ENCODE measurements at regions not wholly inside any gene's neighbourhood (a gene's known extent, or its start where the extent isn't known, plus 50 kb on each side); places are given as distances from the start of the nearest gene placed in this dataset.

DNA sequence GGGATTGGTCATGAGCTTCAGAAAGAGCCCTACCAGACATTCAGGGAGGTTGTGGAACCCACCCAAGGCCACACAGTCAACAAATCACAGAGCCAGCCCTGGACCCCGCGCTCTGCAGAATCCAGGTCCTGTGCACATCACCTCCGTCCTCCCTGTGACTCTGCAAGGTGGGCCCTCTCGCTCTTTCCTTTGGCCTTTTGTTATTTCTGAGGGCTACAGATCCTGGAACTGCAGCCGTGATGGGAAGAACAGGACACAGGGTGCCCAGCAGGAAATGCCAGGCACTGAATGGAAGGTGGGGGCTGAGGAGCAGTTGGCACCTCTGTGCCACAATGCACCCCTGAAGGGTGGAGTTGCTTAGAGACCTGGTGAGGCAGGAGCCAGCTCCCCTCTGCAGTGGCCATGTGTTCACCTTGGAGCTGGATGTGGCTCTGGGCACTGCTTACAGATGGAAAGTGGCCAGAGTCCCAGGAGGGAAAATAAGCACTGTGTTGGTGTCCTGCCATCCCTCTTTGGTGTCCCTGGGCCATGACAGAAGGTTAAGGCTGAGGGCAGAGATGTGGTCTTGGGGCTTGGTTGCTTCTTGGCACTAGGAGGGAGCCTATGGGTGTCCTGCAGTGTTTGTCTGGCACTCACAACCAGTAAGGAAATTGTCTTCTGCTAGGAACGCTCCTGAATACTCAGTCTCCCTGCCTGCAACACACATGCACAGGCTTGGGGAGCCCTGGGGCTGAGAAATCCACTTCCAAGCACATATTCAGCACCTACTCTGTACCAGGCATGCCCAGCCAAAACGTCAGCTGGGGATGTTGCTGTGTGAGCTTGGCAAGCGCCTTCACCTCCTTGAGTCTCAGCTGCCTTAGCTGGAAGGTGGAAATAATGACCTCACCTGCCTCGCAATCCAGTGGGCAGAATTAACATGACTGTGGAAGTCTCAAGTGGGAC lies 98.0 kb upstream of the SLC6A6 start:
- FAIRE-seq, result no peak
- no peak for DNase-seq (ENCODE audit: extremely low spot score, insufficient read length, low read depth)

DNA sequence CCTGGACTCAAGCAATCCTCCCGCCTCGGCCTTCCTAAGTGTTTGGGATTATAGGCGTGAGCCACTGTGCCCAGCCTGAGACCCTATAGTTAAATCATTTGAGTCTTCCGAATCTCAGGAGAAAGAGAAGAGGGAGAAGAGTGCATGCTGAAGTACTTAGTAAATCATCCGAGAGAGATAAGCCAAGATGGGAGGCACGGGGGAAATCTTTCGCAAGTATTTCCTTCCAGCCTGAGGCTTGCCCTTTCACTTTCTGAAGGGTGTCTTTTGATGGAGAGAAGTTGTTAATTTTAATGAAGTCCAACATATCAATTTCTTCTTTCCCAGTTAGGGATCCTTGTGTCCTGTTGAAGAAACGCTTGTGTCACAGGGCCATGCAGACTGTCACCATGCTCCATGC lies 97.1 kb upstream of the SLC6A6 start:
- no peak for DNase-seq (ENCODE audit: extremely low spot score, insufficient read length, low read depth)

GRCh38 chr3:14306142-14306541 lies 96.3 kb upstream of the SLC6A6 start:
- FAIRE-seq (no peak), DNase-seq (ENCODE audit: extremely low spot score, insufficient read length, low read depth) (no peak)

More for the DNA sequence above, 97.1 kb upstream of the SLC6A6 start:
- no peak for FAIRE-seq

GRCh38 chr3:14307656-14308302 lies 94.6 kb upstream of the SLC6A6 start:
- no peak for DNase-seq (ENCODE audit: extremely low spot score, insufficient read length, low read depth)
- no peak for FAIRE-seq

DNA sequence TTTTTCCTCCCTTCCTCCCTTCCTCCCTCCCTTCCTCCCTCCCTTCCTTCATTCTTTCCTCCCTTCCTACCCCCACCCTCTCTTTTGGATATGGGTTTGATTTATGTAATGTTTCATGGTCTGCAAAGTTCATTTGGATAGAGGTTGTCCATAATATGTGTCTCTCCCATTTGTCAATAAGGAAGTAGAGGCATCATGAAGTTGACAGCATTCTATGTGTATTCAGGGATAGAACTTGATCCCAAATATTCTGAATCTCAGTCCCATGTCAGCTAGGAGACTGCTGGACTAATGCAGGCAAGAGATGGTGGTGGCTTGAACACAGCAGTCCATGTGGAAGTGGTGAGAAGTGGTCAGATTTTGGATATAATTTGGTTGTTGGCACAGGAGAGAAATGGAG lies 90.7 kb upstream of the SLC6A6 start:
- no peak for FAIRE-seq
- no peak for DNase-seq (ENCODE audit: extremely low spot score, insufficient read length, low read depth)

DNA sequence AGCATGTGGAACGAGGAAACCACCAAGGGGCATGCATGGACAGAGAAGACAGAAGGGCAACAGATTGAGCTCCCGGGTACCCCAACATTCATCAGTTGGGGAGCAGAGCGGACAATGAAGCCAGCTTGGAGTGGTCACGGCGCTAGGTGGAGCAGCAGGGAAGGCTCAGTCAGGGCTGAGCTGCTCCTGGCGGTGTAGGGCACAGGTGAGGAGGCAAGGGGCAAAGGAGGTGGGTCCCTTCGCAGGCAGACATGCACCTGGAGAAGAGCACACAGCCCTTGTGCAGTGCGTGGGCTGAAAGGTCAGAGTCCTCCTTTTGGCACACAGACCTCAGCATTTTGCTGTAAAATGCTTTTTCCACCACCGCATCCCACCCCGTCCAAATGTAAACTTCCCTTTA lies 90.0 kb upstream of the SLC6A6 start:
- DNase-seq (ENCODE audit: extremely low spot score, insufficient read length, low read depth), result no peak
- no peak for FAIRE-seq

DNA sequence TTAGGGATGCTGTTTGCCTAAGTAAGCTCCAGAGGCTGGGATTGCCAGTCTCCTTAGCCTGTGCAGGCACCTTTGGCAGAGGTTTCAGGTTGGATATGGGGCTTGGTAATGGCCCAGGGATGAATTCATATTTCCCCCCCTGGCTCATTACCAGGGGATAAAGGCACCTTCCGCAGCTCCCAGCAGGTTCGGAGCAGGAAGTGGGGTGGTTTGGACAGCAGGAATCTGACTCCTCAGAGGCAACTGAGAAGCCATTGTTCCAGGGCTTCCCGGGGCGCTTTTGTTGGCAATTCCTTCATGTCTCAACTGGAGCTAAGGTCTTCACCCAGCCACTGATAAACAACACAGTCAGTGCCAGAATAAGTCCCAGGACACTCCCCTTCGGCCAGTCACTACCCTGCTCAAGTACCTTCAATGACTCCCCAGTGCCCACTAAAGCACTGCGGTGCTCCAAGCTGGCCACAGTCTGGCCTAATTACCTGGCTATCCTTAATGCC lies 85.3 kb upstream of the SLC6A6 start:
- FAIRE-seq, result no peak
- no peak for DNase-seq (ENCODE audit: extremely low spot score, insufficient read length, low read depth)

DNA sequence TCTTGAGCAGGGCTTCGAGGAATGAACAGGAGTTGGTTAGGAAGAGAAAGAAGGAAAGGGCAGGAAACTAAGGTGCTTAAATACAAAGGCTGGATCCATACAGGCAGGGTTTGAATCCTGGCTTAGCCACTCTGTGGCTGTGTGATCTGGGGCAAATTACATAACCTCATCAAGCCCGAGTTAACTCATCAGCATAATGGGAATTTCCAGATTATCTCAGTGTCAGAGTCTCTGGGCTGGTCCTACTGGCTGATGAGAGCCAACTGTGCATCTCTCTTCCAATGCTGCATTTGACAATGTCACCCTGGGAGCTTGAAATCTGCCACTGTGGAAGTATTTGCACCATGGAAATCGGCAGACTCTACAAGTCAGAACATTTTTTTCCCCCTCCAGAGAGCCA lies 83.8 kb upstream of the SLC6A6 start:
- no peak for FAIRE-seq
- no peak for DNase-seq (ENCODE audit: extremely low spot score, insufficient read length, low read depth)

DNA sequence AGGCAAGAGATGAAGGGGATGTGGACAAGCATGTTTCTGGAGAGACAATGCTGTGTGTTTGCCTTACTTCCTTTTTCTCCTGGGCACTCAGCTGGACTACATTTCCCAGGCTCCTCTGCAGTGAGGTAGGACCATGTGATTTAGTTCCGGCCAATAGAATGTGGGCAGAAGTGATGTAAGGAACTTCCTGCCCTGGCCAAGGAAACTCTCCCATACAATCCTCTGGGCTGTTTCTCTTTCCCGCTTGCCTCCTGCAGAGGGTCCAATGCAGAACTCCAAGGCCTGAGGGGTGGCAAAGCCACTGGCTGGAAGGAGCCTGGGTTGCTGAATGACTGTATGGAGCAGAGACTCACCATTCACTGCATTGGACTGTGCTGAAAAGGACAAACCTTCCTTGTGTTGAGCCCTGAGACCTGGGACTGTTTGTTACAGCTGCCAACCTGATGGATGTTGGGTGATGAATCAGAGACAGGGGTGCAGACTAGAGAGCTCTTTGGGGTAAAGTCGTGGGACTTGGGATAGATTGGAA lies 82.7 kb upstream of the SLC6A6 start:
- FAIRE-seq, result peak; percentile 93

GRCh38 chr3:14320219-14320618 lies 82.2 kb upstream of the SLC6A6 start:
- DNase-seq (ENCODE audit: extremely low spot score, insufficient read length, low read depth) (no peak), FAIRE-seq (no peak)

More for the DNA sequence above, 82.7 kb upstream of the SLC6A6 start:
- peak; percentile 64 for DNase-seq (ENCODE audit: extremely low spot score, insufficient read length, low read depth)

- DNase-seq (ENCODE audit: extremely low spot score, insufficient read length, low read depth), result no peak
- no peak for FAIRE-seq
Measured at GRCh38 chr3:14322001-14322400, 80.4 kb upstream of the SLC6A6 start.

GRCh38 chr3:14322667-14323295 lies 79.6 kb upstream of the SLC6A6 start:
- no peak for FAIRE-seq
- DNase-seq (ENCODE audit: extremely low spot score, insufficient read length, low read depth), result no peak

DNA sequence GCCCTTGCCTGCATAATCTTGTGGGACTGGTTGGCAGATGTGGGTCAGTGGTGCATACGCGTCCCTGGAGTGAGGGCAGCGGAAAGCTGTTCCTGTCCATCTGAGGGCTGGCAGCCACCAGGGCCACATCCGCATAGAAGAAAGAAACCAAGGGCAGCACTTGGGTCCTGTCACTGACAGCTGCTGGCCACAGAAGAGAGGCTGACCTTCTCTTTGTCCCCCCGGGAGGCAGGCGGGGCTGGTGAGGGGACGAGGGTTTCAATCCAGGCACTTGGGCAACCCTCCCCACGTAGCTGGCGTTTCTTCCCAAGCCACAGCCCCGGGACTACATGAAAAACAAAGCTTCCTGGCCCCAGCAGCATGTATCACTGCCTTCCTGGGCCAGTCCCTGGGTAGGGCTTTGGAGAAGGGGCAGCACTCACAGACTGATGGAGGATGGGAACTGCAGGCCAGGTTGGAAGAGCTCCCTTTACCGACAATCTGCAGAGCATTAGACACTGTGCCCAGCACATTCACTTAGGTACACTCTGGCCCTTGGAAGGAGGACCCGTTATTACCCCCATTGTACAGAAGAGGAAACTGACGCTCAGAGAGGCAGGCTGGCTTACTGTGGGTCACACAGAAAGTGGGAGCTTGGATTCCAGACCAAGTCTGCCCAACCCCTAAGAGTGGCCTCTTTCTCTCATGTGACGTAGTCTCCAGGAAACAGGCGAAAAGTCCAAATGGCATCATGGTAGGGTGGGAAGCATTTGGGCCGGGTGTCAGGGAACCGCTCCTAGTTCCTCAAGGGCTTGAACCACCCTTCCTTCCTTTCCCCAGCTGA lies 78.8 kb upstream of the SLC6A6 start:
- FAIRE-seq (no peak), DNase-seq (ENCODE audit: extremely low spot score, insufficient read length, low read depth) (no peak)

DNA sequence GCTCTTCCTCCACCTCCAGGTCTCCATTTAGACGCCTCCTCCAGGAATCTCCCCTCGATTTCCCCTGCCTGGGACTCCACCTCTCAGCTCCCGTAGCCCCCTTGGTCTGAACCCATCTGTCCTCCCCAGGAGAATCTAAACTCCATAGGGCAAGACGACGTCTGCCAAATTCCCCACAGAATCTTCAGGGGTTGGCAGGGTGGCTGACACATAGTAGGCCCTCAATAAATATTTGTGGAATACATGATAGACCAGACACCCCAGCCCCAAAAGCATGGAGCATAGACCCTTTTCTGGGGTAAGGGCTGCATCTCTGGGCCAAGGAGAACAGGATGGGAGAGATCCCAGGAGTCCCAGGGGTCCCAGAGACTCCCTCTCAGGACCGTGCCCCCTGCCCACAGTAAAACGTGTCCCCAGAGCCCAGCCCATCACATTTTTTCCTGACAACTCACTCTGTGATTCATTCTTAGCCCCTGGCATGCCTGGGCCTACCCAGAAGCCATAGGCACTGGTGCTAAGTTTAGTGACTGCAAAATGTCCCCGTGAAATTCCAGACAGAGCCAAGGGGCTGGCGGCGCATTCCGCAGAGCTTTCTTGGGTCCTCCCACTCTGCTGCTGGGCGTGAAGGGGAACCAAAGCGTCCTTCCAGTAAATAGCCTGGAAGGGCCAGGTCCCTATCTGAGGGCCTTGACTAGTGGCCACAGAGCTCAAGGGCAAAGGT lies 78.0 kb upstream of the SLC6A6 start:
- FAIRE-seq (no peak), DNase-seq (ENCODE audit: extremely low spot score, insufficient read length, low read depth) (no peak)

GRCh38 chr3:14328422-14328821 lies 74.0 kb upstream of the SLC6A6 start:
- DNase-seq (ENCODE audit: extremely low spot score, insufficient read length, low read depth), result no peak
- FAIRE-seq, result no peak

DNA sequence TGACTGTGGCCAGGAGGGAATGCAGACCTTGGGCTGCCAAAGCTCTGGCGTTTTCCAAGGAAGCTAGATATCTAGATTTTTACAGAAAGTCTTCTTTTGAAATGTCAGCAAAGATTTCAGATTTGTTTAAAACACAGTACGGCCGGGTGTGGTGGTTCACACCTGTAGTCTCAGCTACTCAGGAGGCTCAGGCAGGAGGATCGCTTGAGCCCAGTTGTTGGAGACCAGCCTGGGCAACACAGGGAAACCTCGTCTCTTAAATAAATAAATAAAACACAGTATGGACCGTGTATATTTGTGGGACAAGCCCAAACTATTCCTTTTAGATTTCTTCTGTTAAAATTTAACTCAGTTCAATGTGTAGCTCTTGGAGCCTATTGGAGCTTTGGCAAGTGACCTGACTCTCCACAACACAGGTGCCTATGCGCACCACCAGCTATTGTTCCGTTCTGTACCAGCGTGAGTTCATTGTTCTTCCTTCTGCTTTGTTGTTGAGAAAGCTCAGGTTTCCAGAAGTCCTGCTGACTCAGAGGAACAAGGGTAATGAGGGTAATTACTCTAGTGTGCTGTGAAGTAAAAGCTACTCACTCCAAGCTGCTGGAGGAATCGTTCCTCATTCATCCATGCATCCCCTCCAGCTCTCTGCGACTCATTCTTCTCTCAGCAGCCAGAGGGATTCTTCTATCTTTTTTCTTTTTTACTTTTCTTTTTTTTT lies 73.1 kb upstream of the SLC6A6 start:
- FAIRE-seq (no peak), DNase-seq (ENCODE audit: extremely low spot score, insufficient read length, low read depth) (no peak)

- DNase-seq (ENCODE audit: extremely low spot score, insufficient read length, low read depth) (no peak), FAIRE-seq (no peak)
Measured at GRCh38 chr3:14329842-14330241, 72.6 kb upstream of the SLC6A6 start.

- FAIRE-seq (no peak), DNase-seq (ENCODE audit: extremely low spot score, insufficient read length, low read depth) (no peak)
Measured at GRCh38 chr3:14330508-14330907, 71.9 kb upstream of the SLC6A6 start.
